ENCODE measurements at regions not wholly inside any gene's neighbourhood (a gene's known extent, or its start where the extent isn't known, plus 50 kb on each side); places are given as distances from the start of the nearest gene placed in this dataset.

- Mint-ChIP-seq H3K27ac (ENCODE audit: unreplicated experiment) (no peak overlapping the region), H3K4me3 (ENCODE audit: unreplicated experiment) (no peak overlapping the region), H3K27me3 (ENCODE audit: unreplicated experiment) (no peaks in the 10 kb centered on the region), H3K36me3 (ENCODE audit: low read depth, unreplicated experiment) (no peaks in the 10 kb centered on the region), H3K4me1 (ENCODE audit: unreplicated experiment) (no peaks in the 10 kb centered on the region), H3K9me3 (ENCODE audit: unreplicated experiment) (no peaks in the 10 kb centered on the region)
- no peak for DNase-seq (ENCODE audit: low spot score)
- TF ChIP-seq, protein P1, sequence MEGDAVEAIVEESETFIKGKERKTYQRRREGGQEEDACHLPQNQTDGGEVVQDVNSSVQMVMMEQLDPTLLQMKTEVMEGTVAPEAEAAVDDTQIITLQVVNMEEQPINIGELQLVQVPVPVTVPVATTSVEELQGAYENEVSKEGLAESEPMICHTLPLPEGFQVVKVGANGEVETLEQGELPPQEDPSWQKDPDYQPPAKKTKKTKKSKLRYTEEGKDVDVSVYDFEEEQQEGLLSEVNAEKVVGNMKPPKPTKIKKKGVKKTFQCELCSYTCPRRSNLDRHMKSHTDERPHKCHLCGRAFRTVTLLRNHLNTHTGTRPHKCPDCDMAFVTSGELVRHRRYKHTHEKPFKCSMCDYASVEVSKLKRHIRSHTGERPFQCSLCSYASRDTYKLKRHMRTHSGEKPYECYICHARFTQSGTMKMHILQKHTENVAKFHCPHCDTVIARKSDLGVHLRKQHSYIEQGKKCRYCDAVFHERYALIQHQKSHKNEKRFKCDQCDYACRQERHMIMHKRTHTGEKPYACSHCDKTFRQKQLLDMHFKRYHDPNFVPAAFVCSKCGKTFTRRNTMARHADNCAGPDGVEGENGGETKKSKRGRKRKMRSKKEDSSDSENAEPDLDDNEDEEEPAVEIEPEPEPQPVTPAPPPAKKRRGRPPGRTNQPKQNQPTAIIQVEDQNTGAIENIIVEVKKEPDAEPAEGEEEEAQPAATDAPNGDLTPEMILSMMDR (IDR thresholded peaks at IDR 0.05; ENCODE audit: unreplicated experiment), result no peak
Observed at GRCh38 chr3:106008766-106009165, 140.0 kb upstream of the CBLB start.

- Mint-ChIP-seq H3K4me3 (ENCODE audit: unreplicated experiment) (no peak overlapping the region), H3K27ac (ENCODE audit: unreplicated experiment) (no peak overlapping the region), H3K27me3 (ENCODE audit: unreplicated experiment) (no peaks in the 10 kb centered on the region), H3K9me3 (ENCODE audit: unreplicated experiment) (no peaks in the 10 kb centered on the region), H3K4me1 (ENCODE audit: unreplicated experiment) (no peaks in the 10 kb centered on the region), H3K36me3 (ENCODE audit: low read depth, unreplicated experiment) (no peaks in the 10 kb centered on the region)
- no peak for DNase-seq (ENCODE audit: low spot score)
- TF ChIP-seq, protein P1 (IDR thresholded peaks at IDR 0.05; ENCODE audit: unreplicated experiment), result no peak
Observed at GRCh38 chr3:106010829-106011228, 142.0 kb upstream of the CBLB start.

DNA sequence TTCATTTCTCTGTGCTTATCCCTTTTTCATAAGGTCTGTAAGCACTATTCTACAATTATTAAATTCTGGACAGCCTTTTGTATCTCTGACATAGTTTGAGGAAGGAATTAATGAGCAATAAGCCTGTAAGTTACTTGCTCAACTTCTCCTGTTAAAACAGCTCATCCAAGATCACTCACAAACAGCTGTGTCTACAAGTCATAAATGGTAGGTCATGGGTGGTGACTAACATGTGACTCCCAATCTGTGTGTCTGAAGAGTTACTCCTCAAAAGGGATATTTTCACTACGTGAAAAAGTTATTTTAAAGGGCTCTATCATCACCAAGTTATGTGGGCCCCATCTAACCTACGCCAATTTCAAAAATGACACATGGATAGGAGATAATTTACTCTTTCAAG lies 145.2 kb upstream of the CBLB start:
- no peak overlapping the region for H3K4me3 Mint-ChIP-seq (ENCODE audit: unreplicated experiment)
- H3K27me3 Mint-ChIP-seq (ENCODE audit: unreplicated experiment), result no peaks in the 10 kb centered on the region
- TF ChIP-seq, protein P1 (IDR thresholded peaks at IDR 0.05; ENCODE audit: unreplicated experiment), result no peak
- DNase-seq (ENCODE audit: low spot score), result no peak
- no peak overlapping the region for H3K27ac Mint-ChIP-seq (ENCODE audit: unreplicated experiment)
- H3K4me1 Mint-ChIP-seq (ENCODE audit: unreplicated experiment), result no peaks in the 10 kb centered on the region
- no peaks in the 10 kb centered on the region for H3K9me3 Mint-ChIP-seq (ENCODE audit: unreplicated experiment)
- no peaks in the 10 kb centered on the region for H3K36me3 Mint-ChIP-seq (ENCODE audit: low read depth, unreplicated experiment)

- no peaks in the 10 kb centered on the region for H3K36me3 Mint-ChIP-seq (ENCODE audit: low read depth, unreplicated experiment)
- no peak overlapping the region for H3K4me3 Mint-ChIP-seq (ENCODE audit: unreplicated experiment)
- no peaks in the 10 kb centered on the region for H3K9me3 Mint-ChIP-seq (ENCODE audit: unreplicated experiment)
- no peak overlapping the region for H3K27ac Mint-ChIP-seq (ENCODE audit: unreplicated experiment)
- no peaks in the 10 kb centered on the region for H3K4me1 Mint-ChIP-seq (ENCODE audit: unreplicated experiment)
- TF ChIP-seq, protein P1 (IDR thresholded peaks at IDR 0.05; ENCODE audit: unreplicated experiment), result no peak
- DNase-seq (ENCODE audit: low spot score), result no peak
- H3K27me3 Mint-ChIP-seq (ENCODE audit: unreplicated experiment), result no peaks in the 10 kb centered on the region
Observed at GRCh38 chr3:106014518-106014917, 145.7 kb upstream of the CBLB start.

DNA sequence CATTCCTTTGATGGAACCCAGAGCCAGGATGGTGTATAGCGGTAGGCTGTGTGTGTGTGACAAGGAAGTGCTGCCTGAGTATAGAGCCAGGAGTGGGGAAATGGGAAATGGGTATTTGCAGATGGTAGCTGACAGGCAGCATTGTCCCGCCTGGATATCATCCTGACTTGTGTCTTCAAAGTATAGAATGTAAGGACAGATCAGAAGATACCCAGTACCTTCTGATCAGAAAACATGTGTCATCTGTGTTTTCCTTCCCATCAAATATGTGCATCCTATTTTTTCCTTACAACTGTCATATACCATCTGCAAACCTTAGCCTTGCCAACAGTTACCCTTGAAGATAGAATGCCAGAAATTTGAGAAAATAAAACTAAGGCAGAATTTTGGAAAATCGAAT lies 146.2 kb upstream of the CBLB start:
- Mint-ChIP-seq H3K4me1 (ENCODE audit: unreplicated experiment) (no peaks in the 10 kb centered on the region), H3K36me3 (ENCODE audit: low read depth, unreplicated experiment) (no peaks in the 10 kb centered on the region), H3K27ac (ENCODE audit: unreplicated experiment) (no peak overlapping the region), H3K9me3 (ENCODE audit: unreplicated experiment) (no peaks in the 10 kb centered on the region), H3K27me3 (ENCODE audit: unreplicated experiment) (no peaks in the 10 kb centered on the region), H3K4me3 (ENCODE audit: unreplicated experiment) (no peak overlapping the region)
- TF ChIP-seq, protein P1 (IDR thresholded peaks at IDR 0.05; ENCODE audit: unreplicated experiment), result no peak
- DNase-seq (ENCODE audit: low spot score), result no peak

All from endothelial cell (in vitro differentiated cells).